Activated CD4-positive, alpha-beta T cell treated with anti-CD3 and anti-CD28 coated beads for 24 hours (primary cell): ENCODE measurements at regions not wholly inside any gene's neighbourhood (a gene's known extent, or its start where the extent isn't known, plus 50 kb on each side); places are given as distances from the start of the nearest gene placed in this dataset.

Source experiments
- DNase-seq, 2 donors: peaks; one replicate each; pipeline ENCODE4 v3.0.0-alpha.2; 2020; ENCODE audit warnings: low read depth in 2 of 2

- no peak for DNase-seq
Measured at GRCh38 chr14:86626530-86626929, 1096.6 kb downstream of the FLRT2 start.

- DNase-seq, result no peak
Measured at GRCh38 chr14:86625637-86626036, 1095.7 kb downstream of the FLRT2 start.

DNA sequence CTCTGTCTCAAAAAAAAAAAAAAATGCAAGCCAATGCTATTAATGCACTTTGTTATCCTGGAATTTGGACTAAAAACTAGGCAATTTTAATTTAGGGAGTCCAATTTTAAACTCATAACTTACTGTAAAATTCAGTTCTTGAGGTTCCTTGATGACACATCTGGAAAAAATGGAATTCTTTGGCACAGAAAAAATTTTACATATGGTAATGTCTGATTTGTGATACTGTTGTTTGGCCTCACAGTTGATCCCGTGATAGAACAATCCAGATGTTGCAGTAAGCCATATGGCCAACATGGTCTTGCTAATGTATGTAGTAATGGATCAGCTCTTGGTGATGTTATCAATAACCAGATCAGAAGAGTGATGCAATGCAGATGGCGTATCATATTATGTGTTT lies 1089.8 kb downstream of the FLRT2 start:
- no peak for DNase-seq

DNA sequence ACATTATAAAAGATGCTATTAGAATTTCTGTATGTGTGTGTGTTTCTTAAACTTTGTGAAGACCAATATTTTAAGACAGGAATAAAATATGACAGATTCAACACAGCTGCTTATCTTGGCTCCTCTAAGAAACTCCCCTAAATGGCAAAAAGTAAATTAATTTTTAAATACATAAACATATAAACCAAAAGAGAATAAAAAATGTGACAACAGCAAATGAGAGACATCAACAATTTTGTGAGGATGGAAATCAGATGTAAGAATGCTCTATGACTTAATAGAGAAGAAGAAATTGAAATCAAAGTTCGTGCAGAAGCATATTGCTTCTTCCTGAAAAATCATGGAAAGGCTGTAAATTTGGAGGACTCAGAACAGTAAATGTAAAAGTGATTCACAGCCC lies 1083.8 kb downstream of the FLRT2 start:
- no peak for DNase-seq

GRCh38 chr14:86613126-86613525 lies 1083.2 kb downstream of the FLRT2 start:
- no peak for DNase-seq

- DNase-seq, result no peak
Measured at GRCh38 chr14:86604561-86604960, 1074.6 kb downstream of the FLRT2 start.

DNA sequence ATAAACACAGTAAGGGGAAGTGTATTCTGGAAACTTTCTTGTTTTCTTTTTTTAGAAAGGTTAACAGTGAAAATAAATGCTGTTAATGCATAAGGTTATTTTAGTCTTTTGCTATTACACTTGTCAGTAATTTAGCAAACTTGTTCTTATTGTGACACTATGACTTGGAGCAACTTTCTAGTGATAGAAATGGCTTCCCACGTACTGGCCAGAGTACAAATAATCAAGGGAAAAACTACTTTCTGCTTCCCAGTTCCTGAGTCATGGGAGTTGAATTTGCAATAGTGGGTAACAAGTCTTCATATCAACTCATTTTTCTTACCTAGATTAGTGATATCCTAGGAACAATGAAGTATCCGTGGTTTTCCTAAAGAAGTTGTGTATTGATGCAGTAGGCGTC lies 1072.3 kb downstream of the FLRT2 start:
- DNase-seq, result no peak

GRCh38 chr14:86601813-86602212 lies 1071.9 kb downstream of the FLRT2 start:
- no peak for DNase-seq

DNA sequence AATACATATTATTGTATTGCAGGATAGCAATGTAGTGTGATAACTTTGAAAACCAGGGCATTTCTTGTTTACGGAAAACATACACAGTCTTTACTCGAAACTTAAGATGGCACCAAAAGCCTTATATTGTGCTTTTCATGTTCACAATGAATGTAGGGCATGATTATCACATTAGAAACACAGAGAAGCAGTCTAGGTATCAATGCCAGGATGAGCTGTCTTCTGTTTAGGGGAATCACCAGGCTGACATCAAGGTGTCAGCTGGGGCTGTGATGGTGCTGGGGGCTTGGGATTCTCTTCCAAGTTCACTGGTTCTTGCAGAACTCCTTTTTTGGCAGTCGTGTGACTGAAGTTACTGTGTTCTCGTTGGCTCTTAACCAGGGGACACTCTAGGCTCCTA lies 1067.3 kb downstream of the FLRT2 start:
- DNase-seq, result no peak

- DNase-seq, result no peak
Measured at GRCh38 chr14:86596024-86596423, 1066.1 kb downstream of the FLRT2 start.

DNA sequence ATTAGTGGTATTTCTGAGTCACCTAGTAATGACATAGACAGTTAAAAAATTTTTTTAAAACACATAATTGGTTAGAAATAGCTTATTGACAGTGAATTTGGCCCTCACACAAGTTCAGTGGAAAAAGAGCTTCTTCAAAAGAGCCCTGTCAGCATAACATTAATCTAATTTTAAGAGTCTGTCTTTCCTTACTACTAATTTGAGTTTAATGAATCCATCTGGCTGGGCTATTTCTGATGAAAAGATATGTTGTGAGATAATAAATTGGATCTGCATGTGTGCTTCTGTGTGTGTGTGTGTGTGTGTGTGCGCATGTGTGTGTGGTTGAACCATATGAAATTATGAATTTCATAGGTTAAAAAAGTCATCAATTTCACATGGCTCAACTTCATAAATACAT lies 1045.2 kb downstream of the FLRT2 start:
- DNase-seq, result no peak

DNA sequence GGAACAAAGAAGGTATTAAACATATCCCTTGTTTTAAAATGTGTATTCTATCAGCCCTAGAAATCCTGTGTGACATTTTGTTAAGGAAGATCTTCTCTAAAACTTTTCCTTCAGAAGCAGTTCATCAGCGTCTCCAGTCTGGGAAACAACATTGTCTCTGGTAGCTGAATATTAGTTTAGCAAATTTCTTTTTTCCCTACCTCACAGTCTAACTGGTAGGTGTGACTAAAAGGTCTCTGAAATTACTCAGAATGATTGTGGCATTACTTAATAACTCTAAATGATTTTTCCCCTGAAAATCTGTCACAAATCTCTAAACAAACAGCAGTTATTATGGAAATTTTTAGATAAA lies 1044.8 kb downstream of the FLRT2 start:
- no peak for DNase-seq

- no peak for DNase-seq
Measured at GRCh38 chr14:86574051-86574777, 1044.3 kb downstream of the FLRT2 start.

GRCh38 chr14:86570371-86570770 lies 1040.4 kb downstream of the FLRT2 start:
- DNase-seq, result no peak

DNA sequence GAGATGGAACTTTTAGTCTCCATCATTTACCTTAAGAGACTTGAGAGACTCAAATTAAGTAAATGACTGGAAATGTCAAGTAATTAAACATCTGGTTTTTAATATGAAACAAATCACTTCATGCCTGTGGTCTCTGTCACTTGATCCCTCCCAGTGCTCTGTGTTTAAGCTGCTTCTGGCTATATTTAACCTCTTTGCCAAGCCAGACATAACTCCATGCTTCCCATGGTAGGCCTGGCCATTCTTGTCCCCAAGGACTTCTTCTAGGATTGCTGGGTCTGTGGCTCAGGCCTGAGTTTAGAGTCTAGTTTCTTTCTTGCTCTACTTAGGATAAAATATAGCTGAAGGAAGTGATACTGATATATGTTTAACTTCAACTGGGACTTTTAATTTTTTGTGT lies 1013.6 kb downstream of the FLRT2 start:
- no peak for DNase-seq

DNA sequence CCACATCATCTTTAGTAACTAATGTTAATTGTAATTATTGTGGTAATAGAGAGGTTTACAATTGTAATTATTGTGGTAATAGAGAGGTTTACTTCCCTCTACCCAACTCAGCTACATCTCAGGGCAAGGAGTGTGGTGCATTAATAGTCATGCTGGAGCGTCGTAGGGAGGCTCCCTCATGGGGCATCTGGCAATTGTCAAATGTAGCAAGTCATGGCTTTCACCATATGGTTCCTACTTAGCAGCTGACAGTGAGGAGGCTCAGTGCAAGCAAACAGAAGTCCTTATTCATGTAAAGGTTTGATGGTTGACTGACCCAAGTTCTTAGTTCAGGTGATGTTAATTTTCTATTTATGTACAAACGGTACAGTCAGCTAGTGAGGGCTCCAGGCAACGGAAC lies 1012.0 kb downstream of the FLRT2 start:
- DNase-seq, result no peak

- DNase-seq, result no peak
Measured at GRCh38 chr14:86540636-86541247, 1010.8 kb downstream of the FLRT2 start.

GRCh38 chr14:86539361-86540070 lies 1009.6 kb downstream of the FLRT2 start:
- no peak for DNase-seq

DNA sequence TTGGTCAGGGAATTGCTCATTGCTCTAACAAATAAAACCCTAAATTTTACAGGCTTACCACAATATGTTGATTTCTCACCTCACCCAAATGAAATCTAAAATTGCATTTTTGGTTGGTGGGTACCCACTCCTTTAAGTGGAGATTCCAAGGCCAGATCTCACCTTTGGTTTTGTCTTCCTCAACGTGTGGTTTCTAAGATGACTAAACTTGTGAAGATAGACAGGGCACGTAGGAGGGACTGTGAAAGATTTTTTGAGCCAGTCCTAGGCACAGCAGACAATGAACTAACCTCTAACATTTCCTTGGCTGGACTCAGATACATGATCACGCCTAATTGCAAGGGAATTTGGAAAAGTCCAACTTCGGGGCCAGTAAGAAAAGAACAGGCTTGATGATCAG lies 1003.9 kb downstream of the FLRT2 start:
- DNase-seq, result no peak

- DNase-seq, result no peak
Measured at GRCh38 chr14:86532219-86532618, 1002.3 kb downstream of the FLRT2 start.

- no peak for DNase-seq
Measured at GRCh38 chr14:86530457-86530856, 1000.5 kb downstream of the FLRT2 start.

- no peak for DNase-seq
Measured at GRCh38 chr14:86527312-86527711, 997.4 kb downstream of the FLRT2 start.

- no peak for DNase-seq
Measured at GRCh38 chr14:86525673-86526072, 995.7 kb downstream of the FLRT2 start.
